Cerebellar cortex (tissue), 1 donor: ENCODE measurements at regions not wholly inside any gene's neighbourhood (a gene's known extent, or its start where the extent isn't known, plus 50 kb on each side); places are given as distances from the start of the nearest gene placed in this dataset.
"Not testable (repeated sequence)": the region's sequence is repeated elsewhere in the genome, so short reads cannot be mapped to it uniquely, and the experiment has no call there.

Experiments
- DNase-seq: peaks from one replicate; pipeline ENCODE4 v3.0.0-alpha.2; 2015; ENCODE audit warnings: low spot score

- DNase-seq, result no peak
Measured at GRCh38 chr15:91356083-91356482, 256.0 kb downstream of the SV2B start.

DNA sequence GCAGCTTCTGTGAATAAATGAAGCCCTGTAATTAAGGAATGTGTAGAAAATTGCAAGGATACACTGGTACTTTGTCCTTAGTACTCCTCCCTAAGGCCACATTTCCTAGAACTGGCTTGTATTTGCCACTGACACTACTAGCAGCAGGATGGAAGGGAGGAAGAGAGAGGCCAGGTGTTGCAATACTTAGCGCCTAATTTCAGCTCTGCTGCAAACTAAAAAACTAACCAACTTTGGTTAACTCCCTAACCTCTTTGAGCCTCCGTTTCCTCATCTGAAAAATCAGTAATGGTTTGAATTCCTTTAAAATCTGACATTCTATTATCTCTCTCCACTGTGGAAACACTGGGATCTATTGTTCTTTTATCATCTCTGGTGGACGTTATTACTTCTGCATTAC, 257.0 kb downstream of the SV2B start:
- no peak for DNase-seq

DNA sequence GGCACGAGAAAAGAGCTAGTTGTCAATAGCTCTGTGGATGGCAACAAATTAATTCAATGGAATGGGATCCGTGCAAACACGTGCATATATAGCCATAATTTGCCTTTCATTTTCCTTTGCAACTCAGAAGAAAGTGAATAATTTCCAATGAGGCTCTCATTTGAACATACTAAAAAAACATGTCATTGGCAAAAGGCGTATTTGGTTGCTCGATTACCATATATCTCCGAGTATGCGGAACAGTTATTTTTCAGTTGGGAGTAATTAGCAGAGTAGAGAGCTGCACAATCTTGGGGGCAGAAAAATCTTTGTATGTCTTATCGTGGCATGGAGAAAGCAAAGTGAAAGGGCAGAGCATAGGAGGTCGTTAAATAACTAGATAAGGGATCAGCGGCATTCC, 257.4 kb downstream of the SV2B start:
- no peak for DNase-seq

- no peak for DNase-seq
Measured at GRCh38 chr15:91358405-91358804, 258.3 kb downstream of the SV2B start.

DNA sequence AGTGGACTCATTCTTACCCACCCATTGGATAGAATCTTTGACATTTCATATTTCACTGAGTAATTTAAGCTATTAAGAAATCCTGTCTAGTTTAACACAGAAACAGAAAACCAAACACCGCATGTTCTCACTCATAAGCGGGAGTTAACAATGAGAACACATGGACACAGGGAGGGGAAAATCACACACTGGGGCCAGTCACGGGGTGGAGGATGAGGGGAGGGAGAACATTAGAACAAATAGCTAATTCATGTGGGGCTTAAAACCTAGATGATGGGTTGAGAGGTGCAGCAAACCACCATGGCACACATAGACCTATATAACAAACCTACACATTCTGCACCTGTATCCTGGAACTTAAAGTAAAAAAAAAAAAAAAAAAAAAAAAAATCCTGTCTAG, 261.6 kb downstream of the SV2B start:
- DNase-seq, result not testable (repeated sequence)

DNA sequence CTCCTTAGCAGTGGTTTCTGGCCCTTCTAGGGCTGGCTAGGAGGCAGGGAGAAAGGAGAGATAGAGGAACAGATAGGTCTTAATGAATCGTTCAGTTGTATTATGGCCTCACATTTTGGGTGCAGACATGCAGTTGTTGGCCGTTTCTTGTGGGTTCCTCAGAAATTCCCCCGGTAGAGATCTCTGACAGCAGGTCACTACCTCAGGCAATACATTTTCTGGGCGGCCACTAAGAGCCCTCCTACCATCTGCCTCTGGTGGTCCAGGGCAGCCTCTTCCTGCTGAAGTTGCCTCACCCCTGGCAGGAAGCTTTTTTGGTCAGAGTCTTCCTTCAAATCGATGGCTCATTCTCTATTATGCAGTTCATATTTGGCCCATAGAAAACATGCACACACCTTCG, 266.1 kb downstream of the SV2B start:
- no peak for DNase-seq

GRCh38 chr15:91368611-91369010, 268.6 kb downstream of the SV2B start:
- no peak for DNase-seq

- no peak for DNase-seq
Measured at GRCh38 chr15:91369823-91370222, 269.8 kb downstream of the SV2B start.

- DNase-seq, result not testable (repeated sequence)
Measured at GRCh38 chr15:91371345-91371744, 271.3 kb downstream of the SV2B start.

- no peak for DNase-seq
Measured at GRCh38 chr15:91374336-91374735, 274.3 kb downstream of the SV2B start.

- no peak for DNase-seq
Measured at GRCh38 chr15:91376038-91376437, 276.0 kb downstream of the SV2B start.

GRCh38 chr15:91380114-91380513, 280.1 kb downstream of the SV2B start:
- no peak for DNase-seq

DNA sequence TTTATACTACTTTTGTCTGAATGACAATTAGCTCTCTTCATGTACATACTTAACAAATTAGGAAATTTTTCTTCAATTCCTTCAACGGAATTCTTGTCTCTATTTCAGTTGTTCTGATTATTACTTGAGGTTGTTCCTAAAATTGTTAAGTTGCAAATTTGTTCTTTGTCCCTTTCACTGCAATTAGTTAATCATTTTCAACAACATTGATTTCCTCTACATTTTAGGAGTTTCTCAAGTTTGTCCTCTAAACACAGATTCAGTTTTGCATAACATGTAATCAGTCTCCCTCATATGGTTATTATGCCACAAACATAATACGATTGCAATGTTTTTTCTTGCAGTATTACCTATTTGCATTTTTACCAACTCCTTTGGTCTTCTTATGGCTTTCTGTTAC, 283.5 kb downstream of the SV2B start:
- no peak for DNase-seq

DNA sequence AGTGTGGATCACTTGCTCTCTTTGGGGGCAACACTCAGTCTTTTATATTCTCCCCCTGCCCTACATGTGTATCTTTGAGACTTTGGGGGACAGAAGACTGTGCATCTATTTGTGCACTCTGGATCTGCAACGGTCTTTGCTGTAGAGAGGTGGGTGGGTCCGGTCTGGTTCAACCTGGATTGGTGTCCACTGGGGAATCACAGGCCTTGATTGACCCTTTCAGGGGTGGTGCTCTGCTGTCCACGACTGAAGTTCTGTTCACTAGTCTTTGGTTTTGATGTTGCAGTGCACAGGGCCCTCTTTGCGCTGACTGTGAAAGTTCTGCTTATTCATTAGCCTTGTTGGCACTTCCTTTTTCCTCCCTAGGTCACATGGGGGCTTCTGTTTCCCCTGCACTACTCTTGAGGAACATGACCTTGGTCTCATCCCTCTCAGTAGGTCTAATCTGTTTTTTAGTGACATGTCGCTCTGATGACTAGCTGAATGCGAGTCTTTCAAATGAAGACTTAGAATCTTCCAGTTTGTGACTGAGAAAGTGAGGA, 284.2 kb downstream of the SV2B start:
- no peak for DNase-seq

GRCh38 chr15:91385311-91385710, 285.3 kb downstream of the SV2B start:
- no peak for DNase-seq

DNA sequence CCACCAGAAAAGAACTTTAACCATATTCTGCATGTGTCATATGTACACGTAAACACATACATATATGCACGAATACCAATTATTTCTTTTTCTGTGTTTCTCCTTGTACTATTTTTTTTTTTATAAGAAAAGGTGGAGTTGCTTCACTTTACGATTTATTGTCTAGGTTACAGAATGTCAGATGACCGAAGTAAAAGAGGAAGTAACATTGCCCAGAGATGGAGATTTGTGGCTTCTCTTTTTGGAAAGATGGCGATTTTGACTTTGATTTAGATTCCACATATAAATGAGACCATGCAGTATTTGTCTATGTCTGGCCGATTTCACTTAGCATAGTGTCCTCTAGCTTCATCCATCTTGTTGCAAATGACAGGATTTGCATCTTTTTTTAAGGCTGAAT, 293.1 kb downstream of the SV2B start:
- no peak for DNase-seq

- DNase-seq, result no peak
Measured at GRCh38 chr15:91400481-91400880, 300.4 kb downstream of the SV2B start.

DNA sequence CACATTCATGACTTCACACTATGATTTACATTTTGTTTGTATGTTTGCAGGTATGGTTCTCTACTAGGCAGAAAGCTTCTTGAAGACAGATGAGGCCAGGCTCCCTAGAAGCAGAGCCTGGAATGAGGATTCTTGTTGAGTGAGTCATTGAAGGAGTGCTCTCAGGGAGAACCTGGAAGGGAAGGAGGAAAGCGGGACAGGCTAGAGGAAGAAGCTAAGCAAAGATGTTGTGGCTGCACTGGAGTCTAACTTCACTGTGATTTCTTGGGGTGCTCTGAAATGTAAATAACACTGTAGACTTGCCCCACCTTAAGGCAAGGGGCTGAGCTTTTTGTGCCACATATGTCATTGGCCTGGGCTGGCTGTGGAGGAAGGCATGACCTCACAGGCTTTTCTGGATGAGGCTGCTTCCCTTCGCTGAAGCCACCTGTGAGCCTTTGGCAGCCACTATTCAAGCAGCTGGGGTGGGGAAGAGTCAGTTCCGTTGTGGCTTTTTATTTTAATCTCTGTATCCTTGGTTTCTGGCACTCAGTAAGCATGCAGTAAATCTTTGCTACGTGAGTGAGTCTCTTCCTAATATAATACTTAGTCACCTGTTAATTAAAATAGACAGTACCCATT, 307.3 kb downstream of the SV2B start:
- DNase-seq, result peak; percentile 96

GRCh38 chr15:91408476-91409076, 308.5 kb downstream of the SV2B start:
- DNase-seq, result peak; percentile 78

DNA sequence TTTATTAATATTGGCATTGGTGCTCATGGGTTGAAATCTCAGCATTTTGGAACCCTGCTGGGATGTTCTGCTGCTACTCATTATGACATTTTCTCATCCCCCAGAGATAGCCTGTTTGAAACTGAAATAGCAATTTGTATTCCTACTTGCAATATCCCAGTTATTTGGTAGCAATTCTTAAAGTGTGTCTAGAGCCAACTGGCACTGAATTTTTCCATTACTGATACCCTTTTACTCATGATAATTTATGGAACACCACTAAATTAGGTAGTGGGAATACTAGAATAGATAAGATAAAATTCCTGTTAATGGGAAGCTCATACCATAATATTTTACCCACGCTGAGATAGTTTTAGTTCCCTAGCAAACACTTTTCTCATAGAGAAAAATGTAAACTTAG, 309.3 kb downstream of the SV2B start:
- peak; percentile 34 for DNase-seq

- DNase-seq, result no peak
Measured at GRCh38 chr15:91411586-91411985, 311.5 kb downstream of the SV2B start.

DNA sequence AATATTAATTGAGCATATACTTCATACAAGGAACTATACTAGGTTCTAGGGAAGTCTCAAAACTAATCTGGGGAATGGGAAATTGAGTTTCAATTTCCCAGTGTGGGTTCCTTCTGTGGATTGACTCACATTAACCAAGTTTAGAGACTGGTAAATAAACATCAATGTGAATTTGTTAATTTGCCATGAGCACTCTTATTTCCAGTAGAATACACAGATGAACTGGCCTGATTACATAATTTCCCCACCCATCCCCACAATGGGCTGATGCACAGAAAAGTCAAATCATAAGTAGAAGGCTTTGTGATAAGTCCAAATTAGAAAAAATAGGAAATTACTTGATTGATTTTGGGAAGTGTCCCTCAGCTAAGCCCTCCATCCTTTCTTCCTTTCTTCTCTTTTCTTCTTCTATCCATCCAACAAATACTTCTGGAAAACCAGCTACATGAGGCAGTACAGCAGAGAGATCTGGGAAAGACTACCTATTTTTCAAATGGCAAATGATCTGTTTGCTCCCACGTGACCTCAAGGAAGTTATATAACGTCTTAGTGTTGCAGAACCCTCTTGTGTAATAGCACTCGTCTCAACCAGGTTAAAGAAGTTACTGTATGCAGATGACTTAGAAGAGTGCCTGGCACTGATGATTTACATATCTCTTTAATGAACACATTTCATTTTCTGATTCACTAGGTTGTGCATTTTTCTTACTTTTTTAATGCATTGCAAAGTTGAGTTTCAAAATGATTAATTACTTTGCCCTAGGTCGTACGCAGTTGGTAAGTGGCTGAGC, 312.3 kb downstream of the SV2B start:
- no peak for DNase-seq

GRCh38 chr15:91413142-91413541, 313.1 kb downstream of the SV2B start:
- peak; percentile 57 for DNase-seq
